ENCODE measurements at regions not wholly inside any gene's neighbourhood (a gene's known extent, or its start where the extent isn't known, plus 50 kb on each side); places are given as distances from the start of the nearest gene placed in this dataset.

- TF ChIP-seq, protein P1, sequence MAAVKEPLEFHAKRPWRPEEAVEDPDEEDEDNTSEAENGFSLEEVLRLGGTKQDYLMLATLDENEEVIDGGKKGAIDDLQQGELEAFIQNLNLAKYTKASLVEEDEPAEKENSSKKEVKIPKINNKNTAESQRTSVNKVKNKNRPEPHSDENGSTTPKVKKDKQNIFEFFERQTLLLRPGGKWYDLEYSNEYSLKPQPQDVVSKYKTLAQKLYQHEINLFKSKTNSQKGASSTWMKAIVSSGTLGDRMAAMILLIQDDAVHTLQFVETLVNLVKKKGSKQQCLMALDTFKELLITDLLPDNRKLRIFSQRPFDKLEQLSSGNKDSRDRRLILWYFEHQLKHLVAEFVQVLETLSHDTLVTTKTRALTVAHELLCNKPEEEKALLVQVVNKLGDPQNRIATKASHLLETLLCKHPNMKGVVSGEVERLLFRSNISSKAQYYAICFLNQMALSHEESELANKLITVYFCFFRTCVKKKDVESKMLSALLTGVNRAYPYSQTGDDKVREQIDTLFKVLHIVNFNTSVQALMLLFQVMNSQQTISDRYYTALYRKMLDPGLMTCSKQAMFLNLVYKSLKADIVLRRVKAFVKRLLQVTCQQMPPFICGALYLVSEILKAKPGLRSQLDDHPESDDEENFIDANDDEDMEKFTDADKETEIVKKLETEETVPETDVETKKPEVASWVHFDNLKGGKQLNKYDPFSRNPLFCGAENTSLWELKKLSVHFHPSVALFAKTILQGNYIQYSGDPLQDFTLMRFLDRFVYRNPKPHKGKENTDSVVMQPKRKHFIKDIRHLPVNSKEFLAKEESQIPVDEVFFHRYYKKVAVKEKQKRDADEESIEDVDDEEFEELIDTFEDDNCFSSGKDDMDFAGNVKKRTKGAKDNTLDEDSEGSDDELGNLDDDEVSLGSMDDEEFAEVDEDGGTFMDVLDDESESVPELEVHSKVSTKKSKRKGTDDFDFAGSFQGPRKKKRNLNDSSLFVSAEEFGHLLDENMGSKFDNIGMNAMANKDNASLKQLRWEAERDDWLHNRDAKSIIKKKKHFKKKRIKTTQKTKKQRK (IDR thresholded peaks at IDR 0.05; ENCODE audit: low read length), result no peak
- TF ChIP-seq CTCF (CRISPR knock-in tag; IDR thresholded peaks at IDR 0.05) (peak; percentile 78), MED1 (CRISPR knock-in tag; IDR thresholded peaks at IDR 0.05) (no peak), KDM5A (IDR thresholded peaks at IDR 0.05; ENCODE audit: borderline replicate concordance, low read length) (no peak), ZC3H4 (CRISPR knock-in tag; IDR thresholded peaks at IDR 0.05; ENCODE audit: borderline replicate concordance) (no peak), CENPT (CRISPR knock-in tag; IDR thresholded peaks at IDR 0.05; ENCODE audit: low read depth) (no peak), SP140L (CRISPR knock-in tag; IDR thresholded peaks at IDR 0.05; ENCODE audit: borderline replicate concordance) (no peak), HNF1A (IDR thresholded peaks at IDR 0.05; ENCODE audit: low read depth) (no peak), HNF1A (CRISPR knock-in tag; IDR thresholded peaks at IDR 0.05; ENCODE audit: borderline replicate concordance) (no peak), SRF (IDR thresholded peaks at IDR 0.05; ENCODE audit: low read depth, low read length) (no peak), NFRKB (IDR thresholded peaks at IDR 0.05) (no peak), EP300 (IDR thresholded peaks at IDR 0.05; ENCODE audit: low read depth in 2 of 2, low read length in 2 of 2) (no peak), EP300 (CRISPR knock-in tag; IDR thresholded peaks at IDR 0.05; ENCODE audit: borderline replicate concordance) (no peak), YEATS4 (CRISPR knock-in tag; IDR thresholded peaks at IDR 0.05; ENCODE audit: borderline replicate concordance) (no peak), RBAK (CRISPR knock-in tag; IDR thresholded peaks at IDR 0.05) (no peak), SMC3 (IDR thresholded peaks at IDR 0.05; ENCODE audit: low read length) (peak; percentile 72), RFX5 (IDR thresholded peaks at IDR 0.05; ENCODE audit: low read depth, low read length) (no peak), XRCC5 (optimal IDR thresholded peaks at IDR 0.05; ENCODE audit: low read length) (peak; percentile 21)
- TF ChIP-seq, protein P2, sequence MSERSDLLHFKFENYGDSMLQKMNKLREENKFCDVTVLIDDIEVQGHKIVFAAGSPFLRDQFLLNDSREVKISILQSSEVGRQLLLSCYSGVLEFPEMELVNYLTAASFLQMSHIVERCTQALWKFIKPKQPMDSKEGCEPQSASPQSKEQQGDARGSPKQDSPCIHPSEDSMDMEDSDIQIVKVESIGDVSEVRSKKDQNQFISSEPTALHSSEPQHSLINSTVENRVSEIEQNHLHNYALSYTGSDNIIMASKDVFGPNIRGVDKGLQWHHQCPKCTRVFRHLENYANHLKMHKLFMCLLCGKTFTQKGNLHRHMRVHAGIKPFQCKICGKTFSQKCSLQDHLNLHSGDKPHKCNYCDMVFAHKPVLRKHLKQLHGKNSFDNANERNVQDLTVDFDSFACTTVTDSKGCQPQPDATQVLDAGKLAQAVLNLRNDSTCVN (CRISPR knock-in tag; IDR thresholded peaks at IDR 0.05; ENCODE audit: borderline replicate concordance), result no peak
Observed at GRCh38 chr14:78022059-78022458, 148.1 kb upstream of the NRXN3 start (continued).

Data from HepG2 (cell line).